ENCODE measurements at regions not wholly inside any gene's neighbourhood (a gene's known extent, or its start where the extent isn't known, plus 50 kb on each side); places are given as distances from the start of the nearest gene placed in this dataset.

- H3F3A ChIP-seq (ENCODE audit: low read depth): no peaks in the 10 kb centered on the region
- no peaks in the 10 kb centered on the region for H3K36me3 ChIP-seq (ENCODE audit: insufficient read depth, low read length)
- H4K20me1 ChIP-seq (ENCODE audit: insufficient read depth, low read length, poor library complexity, severe bottlenecking): no peaks in the 10 kb centered on the region
- H3K9me2 ChIP-seq (replicated peaks; ENCODE audit: low read depth, low read length): no peaks in the 10 kb centered on the region
- no peak overlapping the region for H3K4me3 ChIP-seq (ENCODE audit: low read length, poor library complexity, severe bottlenecking)
- no peaks in the 10 kb centered on the region for H3K79me2 ChIP-seq (ENCODE audit: insufficient read depth, low read length)
- no peak overlapping the region for H2AFZ ChIP-seq (ENCODE audit: low read length)
- H3K9me3 ChIP-seq (ENCODE audit: insufficient read depth, low read depth, low read length): no peaks in the 10 kb centered on the region
- H3K9ac ChIP-seq (ENCODE audit: low read depth, low read length, poor library complexity, severe bottlenecking): no peak overlapping the region
- TF ChIP-seq CTCF (conservative IDR thresholded peaks at IDR 0.05; ENCODE audit: low read length) (no peak), EZH2phosphoT487 (IDR thresholded peaks at IDR 0.05; ENCODE audit: borderline replicate concordance) (no peak)
- H3K4me1 ChIP-seq (ENCODE audit: insufficient read depth, low read length, poor library complexity, severe bottlenecking): no peaks in the 10 kb centered on the region
- no peaks in the 10 kb centered on the region for H3K27me3 ChIP-seq (ENCODE audit: insufficient read depth, low read length, poor library complexity, severe bottlenecking)
- H3K4me2 ChIP-seq (ENCODE audit: low read depth, low read length, poor library complexity, severe bottlenecking): no peak overlapping the region
These were observed 623.8 kb upstream of the NXPH2 start for GRCh38 chr2:139403948-139404347.

DNA sequence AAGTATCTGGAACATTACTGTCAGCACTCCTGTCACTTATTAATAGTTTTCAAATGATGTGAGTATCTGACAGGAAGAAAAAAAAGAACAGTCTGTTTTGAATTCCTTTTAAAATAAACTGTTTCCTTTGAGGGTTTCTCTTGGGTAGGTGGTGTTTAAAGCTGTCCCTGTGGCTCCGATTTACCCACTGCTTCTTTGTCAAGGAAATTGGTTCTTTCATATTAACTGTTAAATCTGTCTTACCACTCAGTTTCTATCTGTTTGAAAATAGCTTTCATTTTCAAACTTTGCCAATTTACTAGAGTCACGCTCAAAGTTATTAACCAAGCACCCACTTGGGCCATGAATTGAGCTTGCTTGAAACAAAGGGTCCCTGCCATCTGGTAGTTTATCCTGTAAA is 614.6 kb upstream of the NXPH2 start:
- no peak overlapping the region for H3K9ac ChIP-seq (ENCODE audit: low read depth, low read length, poor library complexity, severe bottlenecking)
- H3K27me3 ChIP-seq (ENCODE audit: insufficient read depth, low read length, poor library complexity, severe bottlenecking): no peaks in the 10 kb centered on the region
- TF ChIP-seq EZH2phosphoT487 (IDR thresholded peaks at IDR 0.05; ENCODE audit: borderline replicate concordance): no peak
- TF ChIP-seq CTCF (conservative IDR thresholded peaks at IDR 0.05; ENCODE audit: low read length): no peak
- H3K9me3 ChIP-seq (ENCODE audit: insufficient read depth, low read depth, low read length): no peaks in the 10 kb centered on the region
- no peaks in the 10 kb centered on the region for H4K20me1 ChIP-seq (ENCODE audit: insufficient read depth, low read length, poor library complexity, severe bottlenecking)
- H3K9me2 ChIP-seq (replicated peaks; ENCODE audit: low read depth, low read length): no peaks in the 10 kb centered on the region
- H3K4me3 ChIP-seq (ENCODE audit: low read length, poor library complexity, severe bottlenecking): no peak overlapping the region
- no peaks in the 10 kb centered on the region for H3K4me1 ChIP-seq (ENCODE audit: insufficient read depth, low read length, poor library complexity, severe bottlenecking)
- no peak overlapping the region for H3K4me2 ChIP-seq (ENCODE audit: low read depth, low read length, poor library complexity, severe bottlenecking)
- H3F3A ChIP-seq (ENCODE audit: low read depth): no peaks in the 10 kb centered on the region
- H2AFZ ChIP-seq (ENCODE audit: low read length): no peak overlapping the region
- no peaks in the 10 kb centered on the region for H3K36me3 ChIP-seq (ENCODE audit: insufficient read depth, low read length)
- H3K79me2 ChIP-seq (ENCODE audit: insufficient read depth, low read length): no peaks in the 10 kb centered on the region

DNA sequence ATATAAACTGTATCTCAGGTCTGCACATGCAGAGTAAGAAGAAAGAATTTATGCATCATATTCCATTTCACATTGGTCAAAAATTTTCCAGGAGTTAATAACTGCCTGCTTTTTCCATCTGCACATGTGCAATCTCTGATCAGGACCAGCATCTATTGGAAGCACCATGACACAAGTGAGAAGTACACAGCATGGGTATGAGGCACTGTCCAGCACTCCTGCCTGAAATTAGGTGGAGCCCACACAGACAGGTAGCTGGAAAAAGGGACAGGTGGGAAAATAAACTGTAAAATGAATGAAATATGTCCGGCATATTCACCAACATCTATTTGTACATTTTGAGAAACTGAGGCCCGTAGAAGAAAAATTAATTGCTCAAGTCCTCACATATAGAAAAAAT is 609.2 kb upstream of the NXPH2 start:
- H3K4me3 ChIP-seq (ENCODE audit: low read length, poor library complexity, severe bottlenecking): no peak overlapping the region
- H3K36me3 ChIP-seq (ENCODE audit: insufficient read depth, low read length): no peaks in the 10 kb centered on the region
- TF ChIP-seq CTCF (conservative IDR thresholded peaks at IDR 0.05; ENCODE audit: low read length): no peak
- TF ChIP-seq EZH2phosphoT487 (IDR thresholded peaks at IDR 0.05; ENCODE audit: borderline replicate concordance): no peak
- no peak overlapping the region for H3K4me2 ChIP-seq (ENCODE audit: low read depth, low read length, poor library complexity, severe bottlenecking)
- H3K79me2 ChIP-seq (ENCODE audit: insufficient read depth, low read length): no peaks in the 10 kb centered on the region
- H3K27me3 ChIP-seq (ENCODE audit: insufficient read depth, low read length, poor library complexity, severe bottlenecking): no peaks in the 10 kb centered on the region
- no peaks in the 10 kb centered on the region for H3K9me3 ChIP-seq (ENCODE audit: insufficient read depth, low read depth, low read length)
- H3K9ac ChIP-seq (ENCODE audit: low read depth, low read length, poor library complexity, severe bottlenecking): no peak overlapping the region
- H4K20me1 ChIP-seq (ENCODE audit: insufficient read depth, low read length, poor library complexity, severe bottlenecking): no peaks in the 10 kb centered on the region
- no peaks in the 10 kb centered on the region for H3F3A ChIP-seq (ENCODE audit: low read depth)
- H2AFZ ChIP-seq (ENCODE audit: low read length): no peak overlapping the region
- H3K4me1 ChIP-seq (ENCODE audit: insufficient read depth, low read length, poor library complexity, severe bottlenecking): no peaks in the 10 kb centered on the region
- no peaks in the 10 kb centered on the region for H3K9me2 ChIP-seq (replicated peaks; ENCODE audit: low read depth, low read length)
